Middle frontal gyrus (tissue), 1 donor: ENCODE measurements at regions not wholly inside any gene's neighbourhood (a gene's known extent, or its start where the extent isn't known, plus 50 kb on each side); places are given as distances from the start of the nearest gene placed in this dataset.

Experiments
- DNase-seq: peaks from one replicate; pipeline ENCODE4 v3.0.0-alpha.2; 2015; ENCODE audit warnings: low spot score; ENCODE audit errors: extremely low spot score

DNA sequence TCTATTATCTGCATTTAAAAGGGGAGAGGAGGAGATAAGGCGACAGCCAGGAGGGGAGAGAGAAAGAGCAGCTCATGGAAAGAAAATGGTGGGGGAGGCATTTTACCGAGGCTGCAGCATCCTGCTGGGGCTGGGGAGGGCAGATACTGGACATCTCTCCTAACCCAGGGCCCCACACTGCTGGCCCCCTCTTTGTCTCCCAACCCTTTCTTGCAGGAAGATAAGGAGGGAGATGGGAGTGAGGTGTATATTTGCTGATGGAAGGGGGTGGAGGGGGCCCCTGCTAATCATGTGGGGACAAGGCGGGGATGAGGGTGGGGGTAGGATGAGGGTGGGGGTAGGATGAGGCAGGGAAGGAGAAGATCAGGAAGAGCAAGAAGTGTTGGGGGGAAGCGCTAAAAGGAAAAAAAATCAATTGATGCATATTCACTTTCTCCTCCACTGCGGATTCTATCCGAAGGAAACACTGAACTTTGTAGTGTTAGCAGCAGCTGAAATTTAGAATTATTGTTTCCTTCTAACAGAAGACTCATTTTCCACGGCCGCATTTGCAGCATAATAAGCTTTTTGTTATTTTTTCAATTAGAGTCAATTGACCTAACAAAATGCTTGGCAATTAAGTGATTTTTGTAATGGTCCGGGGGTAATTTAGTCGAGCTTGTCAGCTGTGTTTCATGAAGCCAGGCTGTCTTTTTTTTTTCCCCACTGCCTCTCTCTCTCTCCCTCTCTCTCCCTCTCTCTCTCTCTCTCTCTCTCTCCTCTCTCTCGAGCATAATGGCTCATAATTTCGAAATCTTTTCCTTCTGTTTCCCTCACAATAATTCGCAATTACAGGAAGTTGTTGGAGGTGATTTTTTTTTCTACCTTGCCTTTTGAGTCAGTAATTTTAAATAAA, 1134.6 kb downstream of the BCL11B start:
- DNase-seq = no peak

DNA sequence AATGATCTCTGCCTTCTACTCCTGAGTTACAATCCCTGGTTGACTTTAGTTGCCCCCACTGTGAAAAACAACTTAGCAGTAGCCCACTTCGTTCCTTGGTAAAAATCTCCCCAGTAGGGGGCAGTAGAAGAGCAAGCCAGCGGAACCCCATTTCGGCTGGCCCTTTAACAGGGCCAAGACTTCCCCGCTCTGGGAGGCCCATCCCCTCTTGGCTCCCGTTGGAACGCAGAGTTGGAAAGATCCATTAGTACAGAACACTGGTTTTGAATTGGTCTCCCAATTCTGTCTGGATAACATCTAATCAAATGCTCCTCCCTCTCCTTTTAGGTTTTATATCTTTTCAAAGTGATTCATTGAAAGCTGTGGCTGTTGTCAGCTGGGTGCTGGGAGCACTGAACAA, 1133.3 kb downstream of the BCL11B start:
- no peak for DNase-seq

DNA sequence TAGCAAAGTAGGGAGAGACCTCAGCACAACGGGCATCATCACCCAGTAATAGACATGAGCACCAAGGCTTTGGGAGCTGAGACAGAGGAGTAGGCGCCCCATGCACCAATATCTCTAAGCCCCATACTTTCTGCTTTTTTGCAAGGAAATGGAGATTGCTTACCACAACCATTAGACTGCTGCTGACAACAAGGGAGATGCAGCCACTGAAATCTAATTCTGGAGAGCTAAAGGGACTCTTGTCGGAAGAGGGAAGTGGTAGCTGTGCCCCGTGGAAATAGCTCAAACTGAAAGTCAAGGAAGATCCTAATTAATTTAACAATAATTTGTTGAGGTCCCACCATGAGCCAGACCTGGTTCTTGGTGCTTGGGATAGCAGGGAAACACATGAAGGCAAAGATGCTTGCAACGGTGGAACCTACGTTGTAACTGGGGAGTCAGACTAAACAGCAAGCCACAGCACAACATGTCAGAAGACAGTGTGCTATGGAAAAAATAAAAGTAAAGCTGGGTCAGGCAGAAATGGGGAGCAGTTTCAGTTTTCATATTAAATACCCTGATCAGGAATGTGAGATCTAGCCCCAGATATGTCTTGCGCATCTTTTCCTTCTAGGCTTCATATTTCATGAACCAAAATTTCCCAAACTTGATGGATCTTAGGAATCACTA, 1131.0 kb downstream of the BCL11B start:
- no peak for DNase-seq

DNA sequence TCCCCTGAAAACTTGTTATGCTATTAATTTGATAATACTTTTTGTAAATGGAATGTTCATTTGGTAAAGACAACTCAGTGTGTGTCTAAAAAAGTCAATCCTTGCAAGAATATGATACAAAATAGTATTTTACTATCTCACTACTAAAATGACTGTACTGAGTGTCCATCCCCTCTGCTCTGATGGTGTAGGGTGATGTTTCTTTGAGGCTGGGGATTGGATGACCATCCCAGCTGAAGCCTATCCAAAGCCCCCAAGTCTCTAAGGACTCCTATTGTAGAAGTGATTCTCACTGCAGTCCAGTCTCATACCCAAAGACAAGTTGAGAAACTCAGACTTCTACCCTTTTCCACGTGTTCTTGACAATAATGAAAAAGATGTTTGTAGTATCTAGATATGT, 1128.4 kb downstream of the BCL11B start:
- DNase-seq = no peak

DNA sequence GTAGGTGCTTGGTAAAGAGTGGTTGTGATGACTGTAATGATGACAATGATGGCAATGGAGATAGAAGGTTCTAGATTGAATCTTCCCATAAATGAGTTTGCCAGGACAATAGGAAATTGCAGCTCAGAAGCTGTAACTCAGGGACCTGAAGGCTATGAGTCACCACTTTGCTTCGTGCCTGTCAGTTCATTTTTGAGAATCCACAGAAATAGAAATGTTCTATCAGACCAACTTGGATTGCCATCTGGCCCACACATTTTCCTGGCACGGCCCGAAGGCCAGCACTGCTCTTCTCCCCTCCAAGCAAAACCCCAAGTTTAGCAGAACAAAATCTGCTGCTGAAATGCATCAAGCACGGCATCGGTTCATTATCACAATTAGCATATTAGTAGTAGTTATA, 1127.0 kb downstream of the BCL11B start:
- DNase-seq = no peak

DNA sequence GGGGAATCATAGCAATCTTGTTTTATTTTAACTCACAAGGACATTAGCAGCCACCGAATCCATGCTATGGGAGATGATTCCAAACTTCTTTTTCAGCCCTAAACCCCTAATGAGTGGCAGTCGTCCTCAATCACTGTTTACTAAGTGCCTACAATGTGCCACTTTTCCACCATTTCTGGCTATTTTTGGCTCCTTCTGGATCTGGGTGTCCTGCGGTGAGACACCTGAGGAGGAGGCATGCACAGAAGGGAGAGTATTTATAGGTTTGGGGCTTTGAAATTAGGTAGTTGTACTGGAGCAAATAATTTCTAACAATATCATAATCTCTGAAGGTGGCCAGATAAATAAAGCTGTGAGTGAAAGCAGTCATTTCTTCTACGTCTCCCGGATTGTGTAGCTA, 1125.6 kb downstream of the BCL11B start:
- DNase-seq = no peak

DNA sequence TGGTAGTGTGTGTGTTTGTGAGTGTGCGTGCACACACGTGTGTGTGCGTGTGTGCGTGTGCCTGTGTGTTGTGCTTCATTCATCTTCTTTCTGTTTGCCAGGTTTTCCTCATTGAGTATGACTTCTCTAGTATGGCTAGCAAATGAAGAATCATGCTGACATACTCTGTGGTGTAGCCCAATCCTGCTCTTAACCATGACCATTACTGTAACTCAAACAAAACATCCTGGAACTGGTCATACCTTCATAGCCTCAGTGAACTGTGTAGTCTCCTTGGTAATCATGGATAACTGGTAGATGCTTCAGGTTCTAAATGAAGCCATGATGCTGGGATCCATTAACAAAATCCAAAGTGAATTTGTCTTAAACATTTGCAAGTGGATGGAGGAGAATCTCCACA, 1117.7 kb downstream of the BCL11B start:
- DNase-seq = no peak

DNA sequence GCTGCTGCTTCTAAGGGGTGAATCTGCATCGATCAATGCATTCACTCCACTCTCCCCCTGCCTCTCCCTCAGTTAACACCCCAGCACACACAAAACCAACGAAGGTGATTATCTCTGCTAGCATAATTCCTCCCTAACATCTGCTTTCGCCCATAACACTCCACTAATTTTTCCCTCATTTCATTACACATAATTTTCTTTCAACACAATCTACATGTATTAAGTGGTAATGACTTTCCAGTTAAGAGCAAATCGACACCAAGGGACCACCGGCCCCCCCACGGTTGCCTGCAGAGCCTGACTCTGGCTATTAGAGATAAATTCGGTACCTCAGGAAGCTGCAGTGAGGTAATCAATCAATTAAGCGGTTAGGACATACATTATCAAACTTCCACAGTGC, 1115.6 kb downstream of the BCL11B start:
- DNase-seq = no peak

DNA sequence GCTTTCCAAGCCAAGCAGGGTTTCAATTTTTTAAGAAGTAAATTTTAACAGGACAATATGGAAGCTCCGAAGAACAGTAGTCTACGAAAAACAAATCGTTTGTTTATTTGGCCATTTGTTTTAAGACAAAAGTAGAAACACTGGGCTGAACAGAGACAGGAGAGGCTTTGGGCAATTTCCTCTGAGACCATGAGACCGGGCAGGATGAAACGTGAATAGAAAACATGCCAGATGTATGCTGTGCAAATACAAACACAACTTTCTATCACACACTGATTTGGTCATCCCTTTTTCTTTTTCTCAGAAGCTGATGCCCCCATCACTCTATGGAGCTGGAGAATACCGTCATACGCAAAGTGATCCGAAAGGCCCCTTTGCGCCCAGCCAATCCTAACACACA, 1111.1 kb downstream of the BCL11B start:
- no peak for DNase-seq

DNA sequence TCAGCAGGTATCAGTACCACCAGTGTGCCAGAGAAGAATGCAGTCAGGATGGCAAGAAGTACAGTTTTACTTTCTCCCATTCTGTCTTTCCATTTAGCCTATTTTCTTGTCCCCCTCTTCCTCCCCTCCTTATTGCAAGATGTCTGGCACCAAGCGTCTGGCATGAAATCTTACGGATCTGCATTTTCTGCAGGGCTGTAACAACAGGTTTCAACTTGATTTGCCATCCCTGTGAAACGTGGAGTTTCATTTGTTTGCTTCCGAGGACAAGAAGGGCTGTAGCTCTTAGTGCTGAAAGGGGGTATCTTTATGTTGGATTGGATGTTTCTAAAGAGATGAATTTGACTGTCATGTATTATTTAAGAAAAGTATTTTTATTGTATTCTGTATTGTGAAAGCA, 1110.6 kb downstream of the BCL11B start:
- DNase-seq = no peak

DNA sequence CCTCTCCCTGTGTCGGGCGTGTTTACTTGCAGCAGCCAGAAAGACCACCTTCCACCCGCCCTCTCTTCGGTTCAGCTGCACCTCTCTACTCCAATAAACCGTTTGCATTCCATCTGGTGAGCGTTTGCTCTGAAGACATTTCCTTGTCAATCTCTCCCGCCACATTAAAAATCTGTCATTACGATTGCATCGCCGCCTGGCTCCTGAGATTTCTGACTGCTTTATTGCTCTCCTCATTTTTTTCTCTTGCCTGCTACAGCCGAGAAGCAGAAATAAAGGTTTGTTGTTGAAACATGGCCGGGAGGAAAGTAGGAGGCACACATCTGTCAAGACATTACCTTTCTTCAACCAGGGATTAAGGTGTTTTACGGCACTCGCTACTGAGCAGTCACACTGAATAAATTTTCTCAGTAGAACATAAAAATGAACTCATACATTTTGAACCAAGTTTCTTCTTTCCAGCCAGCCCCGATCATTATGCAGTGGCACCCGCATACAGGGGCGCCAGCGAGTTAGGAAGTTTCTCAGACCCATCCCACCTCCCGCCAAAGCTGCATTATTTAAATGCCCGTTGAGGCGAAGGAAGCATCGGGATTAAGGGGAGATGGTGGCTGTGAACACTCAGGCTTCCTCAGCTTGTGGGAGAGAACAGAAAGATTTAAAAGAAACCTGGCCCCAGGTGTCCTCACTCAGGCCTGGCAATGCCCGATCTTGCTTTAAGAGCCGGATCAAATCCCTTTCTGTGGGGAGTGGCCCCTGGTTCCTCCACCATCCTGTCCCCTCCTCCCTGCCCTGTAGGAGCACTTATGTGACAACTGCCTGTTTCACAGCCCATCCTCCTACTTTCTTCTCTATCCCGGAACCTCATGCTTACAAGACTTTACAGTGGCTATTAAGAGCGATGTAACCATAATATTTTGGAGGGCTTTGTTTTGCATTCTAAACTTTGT, 1108.9 kb downstream of the BCL11B start:
- DNase-seq = no peak

DNA sequence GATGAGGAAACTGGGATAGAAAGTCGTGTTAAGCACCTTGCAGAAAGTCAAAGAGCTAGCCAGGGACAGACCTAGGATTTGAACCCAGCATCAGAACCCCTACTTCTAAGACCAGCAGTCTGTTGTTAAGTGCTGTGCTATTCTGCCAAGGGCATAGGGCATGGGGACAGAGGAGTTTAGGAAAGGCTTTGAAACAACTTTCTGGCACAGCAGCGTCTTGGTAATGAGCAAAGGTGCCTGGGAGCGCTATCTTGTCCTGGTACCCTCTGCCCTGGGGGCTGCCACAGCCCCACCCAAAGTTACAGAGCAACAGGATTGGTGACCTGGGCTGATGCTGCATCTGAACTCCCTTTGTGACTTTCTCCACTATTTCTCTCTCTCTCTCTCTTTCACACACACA, 1108.1 kb downstream of the BCL11B start:
- DNase-seq = no peak

DNA sequence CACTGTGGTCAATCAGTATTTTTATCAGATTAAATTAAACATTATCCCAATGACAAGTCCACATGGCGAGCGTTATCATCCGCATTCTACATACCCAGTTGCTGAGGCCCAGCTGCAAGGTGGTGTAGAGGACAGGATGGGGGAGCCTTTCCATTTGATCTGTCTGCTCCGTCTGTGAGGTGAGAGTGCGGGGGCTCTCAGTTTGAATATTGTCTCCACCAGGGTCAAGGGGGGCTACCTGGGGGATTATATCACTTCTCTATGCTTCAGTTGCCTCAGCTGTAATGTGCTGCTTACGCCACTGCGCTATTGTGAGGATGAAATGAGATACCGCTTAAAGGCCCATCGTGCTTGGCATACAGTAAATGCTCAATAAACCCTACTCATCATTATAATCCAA, 1106.0 kb downstream of the BCL11B start:
- DNase-seq = no peak

DNA sequence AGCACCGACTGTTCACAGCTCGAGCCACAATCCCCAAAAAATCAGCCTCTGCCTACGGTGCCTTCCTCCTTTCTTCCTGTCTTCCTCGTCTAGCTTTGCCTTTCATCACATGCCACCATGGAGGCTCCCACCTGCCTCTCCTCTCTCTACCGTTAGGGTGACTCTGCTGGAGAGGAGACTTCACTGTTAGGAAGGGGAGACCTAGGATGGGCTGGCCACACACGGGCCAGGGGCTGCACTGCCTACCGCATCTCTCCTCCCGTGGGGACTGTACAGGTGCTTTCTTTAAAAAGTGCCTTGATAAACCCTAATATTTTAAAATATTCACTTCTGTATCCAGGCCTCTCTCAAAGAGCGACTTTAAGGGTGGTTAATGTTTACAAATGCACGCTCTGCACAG, 1104.7 kb downstream of the BCL11B start:
- no peak for DNase-seq

DNA sequence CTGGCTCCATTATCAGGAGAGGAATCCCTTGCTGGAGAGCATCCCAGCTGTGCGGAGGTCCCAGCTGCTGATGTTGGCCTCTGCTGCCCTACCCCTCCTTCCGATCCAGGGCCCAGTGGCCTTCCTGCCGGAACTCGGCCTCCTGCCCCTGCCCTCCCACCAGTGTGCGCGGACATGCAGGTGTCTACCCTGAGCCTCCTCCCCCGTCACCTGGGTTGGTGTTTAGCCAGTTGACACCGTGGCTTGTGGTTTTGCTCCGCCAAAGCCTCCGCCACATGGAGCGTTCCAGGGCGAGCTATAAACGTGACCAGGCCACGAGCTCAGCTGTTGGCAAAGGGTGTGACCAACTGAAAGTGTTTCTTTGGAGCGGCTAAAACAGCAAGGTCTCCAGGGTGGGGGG, 1104.3 kb downstream of the BCL11B start:
- no peak for DNase-seq

DNA sequence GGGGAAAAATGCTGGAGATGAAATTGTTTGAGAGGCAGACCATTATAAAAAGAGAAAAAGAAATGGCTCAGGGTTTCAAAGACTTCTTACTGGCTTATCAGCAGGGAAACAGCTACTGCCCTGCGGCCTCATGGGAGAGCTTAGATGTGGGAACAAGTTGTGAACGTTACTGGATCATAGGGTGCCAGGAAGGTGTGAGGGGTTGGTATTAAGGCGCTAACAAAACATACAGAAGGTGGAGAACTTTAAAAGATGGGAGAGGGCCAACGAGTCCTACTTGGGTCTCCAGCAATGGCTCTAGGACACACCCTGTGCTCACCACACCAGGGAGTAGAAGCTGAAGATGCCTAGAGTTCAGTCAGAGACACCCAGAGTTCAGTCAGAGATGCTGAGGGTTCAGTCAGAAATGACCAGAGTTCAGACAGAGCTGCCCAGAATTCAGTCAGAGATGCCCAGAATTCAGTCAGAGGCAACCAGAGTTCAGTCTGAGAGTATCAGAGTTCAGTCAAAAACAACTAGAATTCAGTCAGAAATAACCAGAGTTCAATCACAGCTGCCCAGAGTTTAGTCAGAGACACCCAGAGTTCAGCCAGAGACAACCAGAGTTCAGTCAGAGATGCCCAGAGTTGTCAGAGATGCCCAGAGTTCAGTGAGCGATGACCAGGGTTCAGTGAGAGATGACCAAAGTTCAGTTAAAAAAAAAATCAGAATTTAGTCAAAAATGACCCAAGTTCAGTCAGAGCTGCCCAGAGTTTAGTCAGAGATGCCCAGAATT, 1103.6 kb downstream of the BCL11B start:
- no peak for DNase-seq

DNA sequence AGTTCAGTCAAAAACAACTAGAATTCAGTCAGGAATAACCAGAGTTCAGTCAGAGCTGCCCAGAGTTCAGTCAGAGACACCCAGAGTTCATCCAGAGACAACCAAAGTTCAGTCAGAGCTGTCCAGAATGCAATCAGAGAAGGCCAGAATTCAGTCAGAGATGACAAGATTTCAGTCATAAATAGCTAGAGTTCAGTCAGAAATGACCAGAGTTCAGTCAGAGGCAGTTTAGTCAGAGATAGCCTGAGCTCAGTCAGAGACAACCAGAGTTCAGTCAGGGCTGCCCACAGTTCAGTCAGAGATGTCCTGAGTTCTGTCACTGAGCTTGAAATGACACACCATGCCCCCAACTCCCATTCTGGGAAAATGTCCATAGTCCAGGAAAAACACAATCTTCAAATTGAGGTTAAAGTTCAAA, 1102.8 kb downstream of the BCL11B start:
- no peak for DNase-seq

DNA sequence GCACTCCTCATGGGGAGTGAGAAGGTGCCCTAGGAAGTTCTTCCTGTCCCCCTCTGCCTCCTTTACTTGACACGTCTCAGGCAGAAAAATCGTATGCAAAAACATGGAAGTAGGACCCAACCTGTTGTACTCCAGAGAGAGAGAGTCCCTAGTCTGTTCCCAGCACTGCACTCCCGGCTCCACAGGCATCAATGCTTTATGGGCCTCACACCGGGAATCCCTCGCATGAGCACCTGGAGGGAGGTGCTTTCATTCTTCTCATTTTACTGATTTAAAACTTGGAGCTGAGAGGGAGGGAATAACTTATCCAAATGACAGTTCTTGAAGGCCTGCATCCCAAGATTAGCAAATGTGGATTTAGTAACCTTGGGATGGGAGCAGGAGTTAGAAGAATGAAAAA, 1101.4 kb downstream of the BCL11B start:
- DNase-seq = no peak

DNA sequence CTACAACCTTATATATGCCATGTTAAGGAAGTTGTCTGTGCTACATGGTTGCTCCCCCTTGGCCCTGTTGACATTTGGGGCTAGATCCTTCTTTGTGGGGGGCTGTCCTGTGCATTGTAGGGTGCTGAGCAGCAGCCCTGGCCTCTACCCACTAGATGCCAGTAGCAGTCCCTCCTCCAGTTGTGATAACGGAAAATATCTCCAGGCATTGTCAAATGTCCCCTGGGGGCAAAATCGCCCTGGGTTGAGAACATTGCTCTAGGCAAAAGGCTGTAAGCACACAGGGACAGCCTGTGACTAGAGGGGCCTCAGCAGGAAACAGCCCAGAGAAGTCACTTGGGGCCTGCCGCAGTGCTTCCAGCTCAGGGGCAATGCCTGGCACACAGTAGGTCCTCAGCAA, 1100.3 kb downstream of the BCL11B start:
- no peak for DNase-seq

DNA sequence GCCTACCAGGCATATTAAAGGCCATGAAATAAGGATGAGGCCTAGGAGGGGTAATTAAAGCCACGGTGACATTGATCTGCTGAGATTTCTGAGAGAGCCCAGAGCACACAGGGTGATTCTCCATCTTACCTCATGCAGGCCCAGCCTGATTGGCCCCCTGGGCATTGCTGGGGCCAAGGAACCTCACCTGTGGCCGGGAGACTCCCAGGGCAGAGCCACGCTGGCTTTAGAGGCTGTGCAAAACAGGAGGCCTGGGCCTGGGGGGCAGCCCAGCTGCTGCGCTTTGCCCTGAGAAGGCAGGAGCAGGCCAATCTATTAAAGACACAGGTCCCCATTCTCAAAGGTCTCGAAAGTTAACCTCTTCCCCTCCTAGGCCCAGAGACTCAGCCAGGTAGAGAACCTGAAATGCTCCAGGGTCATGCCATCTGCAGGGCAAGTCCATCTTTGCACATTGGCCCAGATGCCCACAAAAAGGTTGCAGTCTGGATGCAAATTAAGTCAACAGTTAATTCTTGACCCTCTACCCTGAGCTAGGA, 1099.7 kb downstream of the BCL11B start:
- DNase-seq = no peak

DNA sequence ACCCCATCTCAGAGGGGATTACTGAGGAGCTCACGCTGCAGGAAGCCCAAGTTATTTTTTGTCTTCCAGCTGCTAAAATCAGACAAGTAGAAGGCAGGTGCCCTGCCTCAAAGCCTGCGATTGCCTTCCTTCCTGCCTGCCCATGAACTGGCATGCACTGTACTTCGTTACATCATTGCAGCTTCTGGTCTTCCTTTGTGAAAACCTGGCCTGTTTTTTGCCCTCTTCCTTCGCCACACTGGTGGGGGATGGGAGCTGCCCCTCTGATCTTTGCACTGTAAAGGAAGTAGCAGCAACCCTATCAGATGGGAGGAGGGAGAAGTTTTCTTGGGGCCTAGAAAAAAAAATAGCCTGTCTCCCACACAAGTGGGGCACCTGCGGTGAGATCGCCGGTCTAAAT, 1098.7 kb downstream of the BCL11B start:
- no peak for DNase-seq
